ENCODE measurements at regions not wholly inside any gene's neighbourhood (a gene's known extent, or its start where the extent isn't known, plus 50 kb on each side); places are given as distances from the start of the nearest gene placed in this dataset.
"Not testable (repeated sequence)": the region's sequence is repeated elsewhere in the genome, so short reads cannot be mapped to it uniquely, and the experiment has no call there.

DNA sequence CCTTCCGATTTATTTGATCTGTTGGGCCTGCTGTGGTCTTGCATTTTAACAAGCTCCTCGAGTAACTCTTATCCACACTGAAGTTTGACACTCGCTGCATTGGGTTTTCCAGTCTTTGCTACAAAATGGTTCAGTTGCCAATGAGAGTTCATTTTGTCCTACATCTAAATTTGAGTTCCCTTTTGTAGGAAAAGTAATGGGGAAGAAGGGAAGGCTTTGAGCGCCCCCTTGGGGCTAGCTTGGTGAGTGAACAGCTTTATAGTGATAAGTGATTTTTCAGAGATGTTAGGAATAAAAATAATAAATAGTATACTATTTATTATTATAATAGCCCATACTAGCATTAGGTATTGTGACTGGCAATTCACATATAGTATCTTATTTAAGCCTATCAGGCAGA is 89.9 kb upstream of the GNAQ start:
- DNase-seq, result peak in 4 of 5 donors; percentile 14 to 59 (median 30)

GRCh38 chr9:78118742-78119473 is 87.3 kb upstream of the GNAQ start:
- peak in 1 of 5 donors; percentile 84 for DNase-seq

DNA sequence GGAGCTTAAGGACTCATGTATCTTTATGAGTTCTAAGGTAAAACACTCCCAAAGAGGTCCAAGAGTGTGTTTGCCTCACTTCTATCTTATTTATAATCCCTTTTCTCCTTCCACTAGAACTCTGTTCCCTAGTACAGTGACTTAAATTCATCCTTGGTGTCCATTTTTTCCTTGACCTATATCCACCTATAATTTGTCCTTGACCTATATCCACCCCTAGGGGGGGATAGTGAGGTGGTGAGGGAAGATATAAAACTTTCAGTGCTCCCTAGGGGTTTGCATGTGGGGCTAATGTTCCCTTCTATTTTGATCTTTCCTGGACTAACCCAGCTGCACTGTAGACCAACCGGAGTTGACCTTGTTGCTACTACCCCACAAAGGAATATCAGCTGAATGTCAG is 83.5 kb upstream of the GNAQ start:
- peak in 1 of 5 donors; percentile 25 for DNase-seq

DNA sequence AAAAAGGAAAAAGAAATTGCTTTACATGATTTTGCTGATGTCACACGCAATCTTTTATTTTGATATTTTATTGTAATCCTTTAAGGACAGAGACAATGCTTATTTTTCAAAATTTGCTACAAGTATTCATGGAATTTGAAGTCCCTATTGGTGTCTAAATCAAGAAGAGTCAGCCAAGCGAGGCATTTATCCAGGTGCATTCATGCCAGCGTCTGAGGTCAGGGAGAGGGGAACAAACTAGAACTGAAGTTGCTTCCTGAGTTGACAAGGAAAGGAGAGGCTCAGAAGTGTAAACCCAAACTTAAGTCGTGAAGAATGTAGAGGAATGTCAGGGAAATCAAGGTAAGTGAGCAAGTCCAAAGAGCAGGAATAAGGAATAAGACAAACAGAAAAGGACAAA is 83.0 kb upstream of the GNAQ start:
- no peak for DNase-seq

- no peak for DNase-seq
Observed at GRCh38 chr9:78112406-78112805, 80.8 kb upstream of the GNAQ start.

GRCh38 chr9:78112004-78112403 is 80.4 kb upstream of the GNAQ start:
- no peak for DNase-seq

DNA sequence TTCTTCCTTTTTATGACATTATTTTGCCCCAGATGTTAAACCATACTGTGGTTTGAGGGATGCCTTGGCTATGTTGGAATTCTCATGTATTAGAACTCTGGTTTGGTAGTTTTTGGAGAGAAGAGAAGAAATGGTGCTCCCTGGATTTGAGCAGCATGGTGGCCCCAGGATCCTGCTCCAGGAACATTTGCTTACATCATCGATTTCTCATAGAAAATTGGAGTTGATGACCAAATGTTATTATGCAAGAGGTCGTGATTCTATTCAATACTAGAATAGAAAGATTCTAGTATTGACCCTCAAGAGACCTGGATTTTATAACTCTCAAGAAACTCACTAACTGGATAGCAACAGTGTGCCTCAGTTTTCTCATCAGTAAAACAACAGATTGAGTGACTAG is 77.5 kb upstream of the GNAQ start:
- DNase-seq, result no peak

DNA sequence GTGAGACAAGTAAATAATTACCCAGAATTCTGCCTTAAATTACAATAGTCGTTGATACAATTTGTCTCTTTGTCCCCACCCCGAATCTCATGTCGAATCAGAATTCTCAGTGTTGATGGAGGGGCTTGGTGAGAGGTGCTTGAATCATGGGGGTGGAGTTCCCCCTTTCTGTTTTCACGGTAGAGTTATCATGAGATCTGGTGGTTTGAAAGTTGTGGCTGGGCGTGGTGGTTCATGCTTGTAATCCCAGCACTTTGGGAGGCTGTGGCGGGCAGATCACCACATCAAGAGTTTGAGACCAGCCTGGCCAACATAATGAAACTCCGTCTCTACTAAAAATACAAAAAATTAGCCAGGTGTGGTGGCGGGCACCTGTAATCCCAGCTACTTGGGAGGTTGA is 75.0 kb upstream of the GNAQ start:
- DNase-seq, result peak in 1 of 5 donors; percentile 70

- DNase-seq, result peak in 1 of 5 donors; percentile 72
Observed at GRCh38 chr9:78103971-78104433, 72.4 kb upstream of the GNAQ start.

DNA sequence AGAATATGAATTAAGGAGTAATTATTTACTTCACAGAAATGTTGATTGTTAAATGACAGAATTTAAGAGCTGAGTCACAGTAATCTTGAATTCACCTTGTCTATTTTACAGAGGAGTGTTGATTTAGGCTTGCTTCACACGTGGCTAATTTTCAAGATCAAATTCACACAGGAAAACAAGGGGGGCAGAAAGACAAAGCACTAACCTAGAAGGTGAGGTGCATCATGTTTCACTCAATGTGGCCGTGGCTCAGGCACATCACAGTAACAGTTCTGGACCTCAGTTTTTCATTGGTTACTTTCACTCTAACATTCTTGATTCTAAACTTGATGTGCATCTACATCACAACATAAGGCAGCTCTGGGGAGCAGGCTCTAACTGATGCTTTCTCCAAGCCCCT is 69.6 kb upstream of the GNAQ start:
- no peak for DNase-seq

GRCh38 chr9:78097541-78097940 is 65.9 kb upstream of the GNAQ start:
- DNase-seq, result peak in 1 of 5 donors; percentile 17

- DNase-seq, result no peak
Observed at GRCh38 chr9:78091731-78092130, 60.1 kb upstream of the GNAQ start.

DNA sequence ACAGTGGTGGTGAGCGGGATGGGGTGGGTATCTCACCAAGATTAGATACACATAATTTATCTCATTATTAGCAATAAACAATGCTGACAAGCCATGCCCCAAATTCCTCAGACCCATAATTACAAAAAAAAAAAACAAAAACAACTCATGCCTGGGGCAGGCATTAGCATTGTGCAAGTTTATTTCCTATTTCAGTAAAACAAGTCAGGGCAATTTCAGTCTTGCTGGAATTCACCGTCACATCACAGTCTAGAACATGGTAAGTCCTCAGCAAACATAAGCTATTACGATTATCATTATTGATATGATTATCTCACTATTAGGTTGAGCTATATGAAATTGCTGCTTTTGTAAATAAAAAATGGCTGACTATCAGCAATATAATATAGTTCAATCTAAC is 57.5 kb upstream of the GNAQ start:
- no peak for DNase-seq

DNA sequence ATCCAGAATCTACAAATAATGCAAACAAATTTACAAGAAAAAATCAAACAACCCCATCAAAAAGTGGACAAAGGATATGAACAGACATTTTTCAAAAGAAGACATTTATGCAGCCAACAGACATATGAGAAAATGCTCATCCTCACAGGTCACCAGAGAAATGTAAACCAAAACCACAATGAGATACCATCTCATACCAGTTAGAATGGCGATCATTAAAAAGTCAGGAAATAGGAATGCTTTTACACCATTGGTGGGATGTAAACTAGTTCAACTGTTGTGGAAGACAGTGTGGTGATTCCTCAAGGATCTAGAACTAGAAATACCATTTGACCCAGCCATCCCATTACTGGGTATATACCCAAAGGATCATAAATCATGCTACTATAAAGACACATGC is 56.6 kb upstream of the GNAQ start:
- not testable (repeated sequence) for DNase-seq
